ENCODE measurements at regions not wholly inside any gene's neighbourhood (a gene's known extent, or its start where the extent isn't known, plus 50 kb on each side); places are given as distances from the start of the nearest gene placed in this dataset.
A peak's percentile ranks its signal among the peaks of the same experiment; 100 is the strongest.

DNA sequence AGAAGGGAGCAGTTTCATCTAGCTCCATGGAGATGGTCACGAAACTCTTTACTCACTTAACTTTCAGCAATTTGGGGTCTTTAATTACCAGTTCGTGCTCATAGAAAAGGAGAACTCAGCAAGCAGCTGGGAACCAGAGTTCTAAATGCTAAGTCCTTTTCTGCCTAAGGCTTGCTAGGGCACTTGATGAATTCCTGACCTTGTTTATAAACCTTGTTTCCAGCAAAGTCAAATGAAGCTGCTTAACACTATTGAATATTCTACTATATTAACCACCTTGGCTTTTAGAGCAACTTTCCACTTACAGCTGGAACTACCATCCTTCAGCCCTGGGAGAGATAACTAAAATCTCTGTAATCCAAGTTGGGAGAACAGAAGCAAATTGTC is 79.5 kb upstream of the TSC22D2 start:
- no CpG with 5 or more reads among the region's 2 CpGs for WGBS, 2 experiments (ENCODE audit: extremely low coverage in 2 of 2, insufficient read length in 1 of 2)
- Histone ChIP-seq H2BK15ac (ENCODE audit: low read depth, low read length) (0 out of 3 replicates have a peak overlapping the region, but pooled peaks have one; percentile 43), H3K9ac (ENCODE audit: low read depth, low read length) (no peak overlapping the region), H4K91ac (ENCODE audit: insufficient read depth, low read depth, low read length) (no peak overlapping the region), H3K36me3 (ENCODE audit: control insufficient read depth, insufficient read depth, low read length) (no peaks in the 10 kb centered on the region), H3K79me1 (ENCODE audit: low read depth in 1 of 2, low read length in 2 of 2) (no peaks in the 10 kb centered on the region), H3K23ac (ENCODE audit: low read depth, low read length) (no peak overlapping the region), H2BK5ac (ENCODE audit: low read depth, low read length, poor library complexity, severe bottlenecking) (no peak overlapping the region), H3K4me1 (ENCODE audit: control insufficient read depth, insufficient read depth, low read length) (peaks cover 10% of the 10 kb centered on the region), H4K5ac (ENCODE audit: low read depth, low read length) (no peak overlapping the region), H3K4me2 (ENCODE audit: low read depth, low read length) (no peak overlapping the region), H3K18ac (ENCODE audit: low read depth, low read length) (peak overlapping the region; percentile 33; the same call in 1 of the 2 replicates), H3K27ac (ENCODE audit: insufficient read depth, low read length) (no peak overlapping the region), H4K8ac (ENCODE audit: low read depth in 2 of 2, low read length in 2 of 2) (no peak overlapping the region), H3K9me3 (ENCODE audit: control insufficient read depth, insufficient read depth, low read length) (no peaks in the 10 kb centered on the region), H4K20me1 (ENCODE audit: insufficient read depth, low read length) (no peaks in the 10 kb centered on the region), H3K9me1 (ENCODE audit: insufficient read depth, low read length) (peaks cover 5% of the 10 kb centered on the region; the same call in 1 of the 2 replicates), H3K27me3 (ENCODE audit: control insufficient read depth, insufficient read depth, low read length) (no peaks in the 10 kb centered on the region; the same call in 1 of the 2 replicates), H2BK120ac (ENCODE audit: low read depth, low read length) (no peak overlapping the region), H2AFZ (replicated peaks; ENCODE audit: low read length, poor library complexity) (no peak overlapping the region), H2AK9ac (replicated peaks; ENCODE audit: low read depth, low read length, poor library complexity) (no peak overlapping the region), H3K14ac (replicated peaks; ENCODE audit: low read depth, low read length) (no peak overlapping the region; the same call in 1 of the 2 replicates), H3K4me3 (ENCODE audit: insufficient read depth, low read depth, low read length) (no peak overlapping the region), H2BK20ac (ENCODE audit: low read depth, low read length) (no peak overlapping the region), H3K4ac (ENCODE audit: low read depth, low read length) (no peak overlapping the region), H3K56ac (ENCODE audit: extremely low read depth, insufficient read depth, low read length) (no peak overlapping the region), H2AK5ac (ENCODE audit: low read depth, low read length) (no peak overlapping the region; the same call in 1 of the 2 replicates)
- in situ Hi-C loops (cut with MboI; ENCODE audit: low sequenced_read_pairs) (no loop called here), intact Hi-C loops (cut with micrococcal nuclease) (no loop called here), dilution Hi-C loops (cut with HindIII; ENCODE audit: low sequenced_read_pairs, unreplicated experiment) (no loop called here)
- ATAC-seq (ENCODE audit: low read depth) = no peak
- POLR2A ChIA-PET (ENCODE audit: unreplicated experiment) = no interaction called here
- BruUV-seq (replicated peaks) = no TSS peak
- no peak for TF ChIP-seq RCOR1 (IDR thresholded peaks at IDR 0.05; ENCODE audit: insufficient replicate concordance, low read length)
- TF ChIP-seq SMC3 (IDR thresholded peaks at IDR 0.05; ENCODE audit: low read depth, low read length) = no peak
- TF ChIP-seq, protein P1, sequence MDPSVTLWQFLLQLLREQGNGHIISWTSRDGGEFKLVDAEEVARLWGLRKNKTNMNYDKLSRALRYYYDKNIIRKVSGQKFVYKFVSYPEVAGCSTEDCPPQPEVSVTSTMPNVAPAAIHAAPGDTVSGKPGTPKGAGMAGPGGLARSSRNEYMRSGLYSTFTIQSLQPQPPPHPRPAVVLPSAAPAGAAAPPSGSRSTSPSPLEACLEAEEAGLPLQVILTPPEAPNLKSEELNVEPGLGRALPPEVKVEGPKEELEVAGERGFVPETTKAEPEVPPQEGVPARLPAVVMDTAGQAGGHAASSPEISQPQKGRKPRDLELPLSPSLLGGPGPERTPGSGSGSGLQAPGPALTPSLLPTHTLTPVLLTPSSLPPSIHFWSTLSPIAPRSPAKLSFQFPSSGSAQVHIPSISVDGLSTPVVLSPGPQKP (IDR thresholded peaks at IDR 0.05; ENCODE audit: borderline replicate concordance, low read depth, low read length) = no peak
- no peak for DNase-seq
- CTCF ChIA-PET = no interaction called here

Measured in IMR-90 (cell line).